HCT116 (cell line): ENCODE measurements at regions not wholly inside any gene's neighbourhood (a gene's known extent, or its start where the extent isn't known, plus 50 kb on each side); places are given as distances from the start of the nearest gene placed in this dataset.

Experiments
- ATAC-seq: fragments of 200-7000 bp; cut with Tn5 transposase; 2 replicates; pipeline ENCODE4 v1.9.1; 2020; ENCODE audit warnings: mild to moderate bottlenecking, moderate library complexity
- BruUV-seq: library from RNA; stranded (reverse); fragments of 400-500 nt; replicated peaks from 2 replicates; lab custom pipeline; 2021; lab: Mats Ljungman, UMichigan
- CTCF ChIA-PET: fragments of 300-600 bp; sonication (Branson Sonifier 250); formaldehyde crosslinking; loops from one replicate; lab custom pipeline; 2021; ENCODE audit warnings: antibody characterized with exemption; lab: Charles Lee
- POLR2A ChIA-PET: fragments of 300-600, 350-600 bp; sonication (Branson Sonifier 250); formaldehyde crosslinking; loops from one replicate; lab custom pipeline; 2021; ENCODE audit warnings: antibody characterized with exemption; lab: Charles Lee
- RAD21 ChIA-PET, 2 experiments: fragments of 300-600 bp; sonication (Branson Sonifier 250); formaldehyde crosslinking; loops; one replicate each; lab custom pipeline; 2023; ENCODE audit warnings: low total read pairs in 2 of 2; ENCODE audit not compliant: uncharacterized antibody in 2 of 2, unreplicated experiment in 2 of 2, low non-redundant PET in 1 of 2; lab: Charles Lee
- DNase-seq: peaks from one replicate; pipeline ENCODE4 v3.0.0-alpha.2; 2010; ENCODE audit warnings: low read depth, low spot score
- H2AFZ ChIP-seq: fragments of 200-600 bp; shearing (Covaris generic), sonication (generic); 2 replicates; pipeline ENCODE4 v1.6.1; 2017; ENCODE audit warnings: low read depth, mixed run types, mixed read lengths, antibody characterized with exemption, low read length; ENCODE audit not compliant: poor library complexity, severe bottlenecking
- H3K27ac ChIP-seq: 2 replicates; pipeline ENCODE4 v1.5.1; 2012; ENCODE audit warnings: low read depth, low read length
- H3K27me3 ChIP-seq: fragments of 200-600 bp; sonication (generic); 2 replicates; pipeline ENCODE4 v1.6.1; 2016; ENCODE audit warnings: mixed run types, low read length, mixed read lengths; ENCODE audit not compliant: insufficient read depth
- H3K36me3 ChIP-seq, 2 experiments: fragments of 200-500 bp in 1 of 2; fragments of 200-600 bp in 1 of 2; sonication (Bioruptor generic) in 1 of 2; sonication (generic) in 1 of 2; 2 replicates each; pipeline versions ENCODE4 v1.5.1 to v1.6.1; 2014 to 2016; ENCODE audit warnings: low read length in 2 of 2, inconsistent platforms in 1 of 2, mixed read lengths in 1 of 2, mixed run types in 1 of 2; ENCODE audit not compliant: insufficient read depth in 2 of 2, control insufficient read depth in 1 of 2
- H3K4me1 ChIP-seq, 2 experiments: fragments of 200-600 bp in 1 of 2; sonication (generic) in 1 of 2; 2 replicates each; pipeline versions ENCODE4 v1.5.1 to v1.6.1; 2012 to 2017; ENCODE audit warnings: low read length in 2 of 2, inconsistent platforms in 1 of 2, mild to moderate bottlenecking in 1 of 2, mixed read lengths in 1 of 2, mixed run types in 1 of 2, moderate library complexity in 1 of 2; ENCODE audit not compliant: insufficient read depth in 2 of 2, control insufficient read depth in 1 of 2
- H3K4me2 ChIP-seq: fragments of 200-600 bp; sonication (generic); 2 replicates; pipeline ENCODE4 v1.6.1; 2017; ENCODE audit warnings: mixed run types, low read length, mixed read lengths
- H3K4me3 ChIP-seq, 2 experiments: fragments of 200-600 bp in 1 of 2; sonication (generic) in 1 of 2; replicated peaks in 1 of 2; 2 replicates each; pipeline ENCODE4 v1.5.1; 2011 to 2016; ENCODE audit warnings: low read length in 2 of 2, control low read depth in 1 of 2, low read depth in 1 of 2, mild to moderate bottlenecking in 1 of 2, mixed read lengths in 1 of 2, mixed run types in 1 of 2
- H3K79me2 ChIP-seq: fragments of 200-600 bp; sonication (generic); 2 replicates; pipeline ENCODE4 v1.6.1; 2017; ENCODE audit warnings: mild to moderate bottlenecking, mixed run types, low read length, moderate library complexity, mixed read lengths; ENCODE audit not compliant: insufficient read depth
- H3K9ac ChIP-seq: fragments of 200-600 bp; sonication (generic); 2 replicates; pipeline ENCODE4 v1.6.1; 2016; ENCODE audit warnings: low read length, mixed read lengths
- H3K9me2 ChIP-seq: fragments of 200-600 bp; sonication (generic), shearing (Covaris generic); 2 replicates; pipeline ENCODE4 v1.6.1; 2017; ENCODE audit warnings: mixed run types, mild to moderate bottlenecking, moderate library complexity; ENCODE audit not compliant: insufficient read depth
- H3K9me3 ChIP-seq, 2 experiments: fragments of 200-500 bp in 1 of 2; fragments of 200-600 bp in 1 of 2; sonication (Bioruptor generic) in 1 of 2; sonication (generic) in 1 of 2; 2 replicates each; pipeline ENCODE4 v1.6.1; 2014 to 2017; ENCODE audit warnings: low read length in 2 of 2, mixed read lengths in 2 of 2, inconsistent platforms in 1 of 2, low read depth in 1 of 2, mild to moderate bottlenecking in 1 of 2, mixed run types in 1 of 2, moderate library complexity in 1 of 2; ENCODE audit not compliant: control insufficient read depth in 1 of 2, insufficient read depth in 1 of 2
- H4K20me1 ChIP-seq: fragments of 200-600 bp; sonication (generic), shearing (Covaris generic); 2 replicates; pipeline ENCODE4 v1.6.1; 2017; ENCODE audit warnings: mixed run types, mild to moderate bottlenecking, moderate library complexity; ENCODE audit not compliant: insufficient read depth
- CBX3 ChIP-seq: IDR thresholded peaks from 2 replicates; pipeline ENCODE4 v1.6.1; 2012; ENCODE audit warnings: low read depth
- CEBPB ChIP-seq: IDR thresholded peaks from 2 replicates; pipeline ENCODE4 v1.6.1; 2012; ENCODE audit warnings: low read depth
- EGR1 ChIP-seq: IDR thresholded peaks from 2 replicates; pipeline ENCODE4 v1.6.1; 2012; ENCODE audit warnings: low read depth
- FOSL1 ChIP-seq: IDR thresholded peaks from 2 replicates; pipeline ENCODE4 v1.6.1; 2012; ENCODE audit warnings: low read depth
- POLR2A ChIP-seq: IDR thresholded peaks from 2 replicates; pipeline ENCODE4 v1.7.0; 2011; ENCODE audit warnings: borderline replicate concordance; ENCODE audit not compliant: insufficient read depth, insufficient read length; ENCODE audit errors: extremely low read depth
- POLR2AphosphoS5 ChIP-seq: IDR thresholded peaks from 2 replicates; pipeline ENCODE4 v1.6.1; 2011; ENCODE audit warnings: mild to moderate bottlenecking, low read depth, low read length, moderate library complexity
- RAD21 ChIP-seq: IDR thresholded peaks from 2 replicates; pipeline ENCODE4 v1.6.1; 2012; ENCODE audit warnings: low read depth, mild to moderate bottlenecking
- SP1 ChIP-seq: IDR thresholded peaks from 2 replicates; pipeline ENCODE4 v1.6.1; 2012; ENCODE audit warnings: low read depth
- SRF ChIP-seq: IDR thresholded peaks from 2 replicates; pipeline ENCODE4 v1.6.1; 2012; ENCODE audit warnings: low read depth
- ZFX ChIP-seq: fragments of 450-650 bp; IDR thresholded peaks from 2 replicates; pipeline ENCODE4 v1.6.1; 2017
- ZNF274 ChIP-seq: fragments of 200-500 bp; sonication (Bioruptor generic); IDR thresholded peaks from 2 replicates; pipeline ENCODE4 v1.6.1; 2014; ENCODE audit warnings: mild to moderate bottlenecking, low read depth, low read length, inconsistent platforms
- intact Hi-C: fragments of 100-400 bp; cut with micrococcal nuclease; formaldehyde crosslinking; loops from 2 replicates; pipeline ENCODE4 v1.10.0; 2022
- TF ChIP-seq, protein P1 (sequence below), 3 experiments: fragments of 200-600 bp in 1 of 3; sonication (generic) in 1 of 3; IDR thresholded peaks in 2 of 3; conservative IDR thresholded peaks in 1 of 3; 2 replicates each; pipeline ENCODE4 v1.5.1; 2012 to 2017; ENCODE audit warnings: low read depth in 2 of 3, low read length in 2 of 3, antibody characterized with exemption in 1 of 3, borderline replicate concordance in 1 of 3, control low read depth in 1 of 3, mild to moderate bottlenecking in 1 of 3, mixed read lengths in 1 of 3, mixed run types in 1 of 3, moderate library complexity in 1 of 3; ENCODE audit not compliant: insufficient read depth in 1 of 3
- TF ChIP-seq, protein P2 (sequence below): IDR thresholded peaks from 2 replicates; pipeline ENCODE4 v1.6.1; 2012
- TF ChIP-seq, protein P3 (sequence below): IDR thresholded peaks from 2 replicates; pipeline ENCODE4 v1.6.1; 2012

DNA sequence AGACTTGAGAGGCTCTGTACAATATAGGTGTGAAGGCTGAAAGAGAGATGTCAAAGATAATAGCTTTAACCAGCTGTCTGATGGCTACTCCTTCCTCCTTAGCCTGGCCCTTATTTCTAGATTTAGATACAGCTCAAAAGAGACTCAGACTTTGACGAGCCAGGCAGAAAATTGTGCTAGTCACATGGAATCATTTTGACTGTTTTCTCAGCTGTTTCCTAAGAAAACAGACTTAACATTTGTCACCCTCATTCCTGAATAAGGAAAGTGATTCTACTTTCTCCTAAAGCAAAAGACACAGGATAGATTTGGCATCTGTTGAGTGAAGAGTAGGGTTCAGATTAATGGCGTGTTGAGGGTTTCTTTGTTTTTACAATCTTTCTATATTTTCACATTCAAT, 340.7 kb downstream of the DHX15 start:
- ATAC-seq = no peak
- DNase-seq = no peak
- Histone ChIP-seq H4K20me1 (no peaks in the 10 kb centered on the region), H3K27ac (no peak overlapping the region), H3K9ac (no peak overlapping the region), H3K79me2 (no peaks in the 10 kb centered on the region), H3K4me3 (no peak overlapping the region), H3K9me3 (no peaks in the 10 kb centered on the region), H3K9me2 (no peaks in the 10 kb centered on the region), H3K36me3 (no peaks in the 10 kb centered on the region), H3K4me2 (no peak overlapping the region), H2AFZ (no peak overlapping the region), H3K27me3 (no peaks in the 10 kb centered on the region), H3K4me1 (no peaks in the 10 kb centered on the region)
- RAD21 ChIA-PET = no interaction called here
- no TSS peak for BruUV-seq
- POLR2A ChIA-PET = no interaction called here
- CTCF ChIA-PET = no interaction called here
- intact Hi-C loops = no loop called here
- TF ChIP-seq EGR1 (no peak), POLR2A (no peak), SP1 (no peak), CBX3 (no peak), RAD21 (no peak), ZFX (no peak), ZNF274 (no peak), CEBPB (no peak), SRF (no peak), POLR2AphosphoS5 (no peak), FOSL1 (no peak)
- TF ChIP-seq, protein P1, sequence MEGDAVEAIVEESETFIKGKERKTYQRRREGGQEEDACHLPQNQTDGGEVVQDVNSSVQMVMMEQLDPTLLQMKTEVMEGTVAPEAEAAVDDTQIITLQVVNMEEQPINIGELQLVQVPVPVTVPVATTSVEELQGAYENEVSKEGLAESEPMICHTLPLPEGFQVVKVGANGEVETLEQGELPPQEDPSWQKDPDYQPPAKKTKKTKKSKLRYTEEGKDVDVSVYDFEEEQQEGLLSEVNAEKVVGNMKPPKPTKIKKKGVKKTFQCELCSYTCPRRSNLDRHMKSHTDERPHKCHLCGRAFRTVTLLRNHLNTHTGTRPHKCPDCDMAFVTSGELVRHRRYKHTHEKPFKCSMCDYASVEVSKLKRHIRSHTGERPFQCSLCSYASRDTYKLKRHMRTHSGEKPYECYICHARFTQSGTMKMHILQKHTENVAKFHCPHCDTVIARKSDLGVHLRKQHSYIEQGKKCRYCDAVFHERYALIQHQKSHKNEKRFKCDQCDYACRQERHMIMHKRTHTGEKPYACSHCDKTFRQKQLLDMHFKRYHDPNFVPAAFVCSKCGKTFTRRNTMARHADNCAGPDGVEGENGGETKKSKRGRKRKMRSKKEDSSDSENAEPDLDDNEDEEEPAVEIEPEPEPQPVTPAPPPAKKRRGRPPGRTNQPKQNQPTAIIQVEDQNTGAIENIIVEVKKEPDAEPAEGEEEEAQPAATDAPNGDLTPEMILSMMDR (IDR thresholded peaks at IDR 0.05 in 2 of 3, conservative IDR thresholded peaks at IDR 0.05 in 1 of 3; ENCODE audit: borderline replicate concordance in 1 of 3, insufficient read depth in 1 of 3, low read depth in 2 of 3, low read length in 2 of 3) = no peak
- TF ChIP-seq, protein P2, sequence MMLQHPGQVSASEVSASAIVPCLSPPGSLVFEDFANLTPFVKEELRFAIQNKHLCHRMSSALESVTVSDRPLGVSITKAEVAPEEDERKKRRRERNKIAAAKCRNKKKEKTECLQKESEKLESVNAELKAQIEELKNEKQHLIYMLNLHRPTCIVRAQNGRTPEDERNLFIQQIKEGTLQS = no peak
- TF ChIP-seq, protein P3, sequence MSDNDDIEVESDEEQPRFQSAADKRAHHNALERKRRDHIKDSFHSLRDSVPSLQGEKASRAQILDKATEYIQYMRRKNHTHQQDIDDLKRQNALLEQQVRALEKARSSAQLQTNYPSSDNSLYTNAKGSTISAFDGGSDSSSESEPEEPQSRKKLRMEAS = no peak
